Thyroid gland (tissue), 4 donors: ENCODE measurements at regions not wholly inside any gene's neighbourhood (a gene's known extent, or its start where the extent isn't known, plus 50 kb on each side); places are given as distances from the start of the nearest gene placed in this dataset.

Source experiments
- CTCF ChIP-seq, 6 experiments: fragments of 200-600 bp in 3 of 6; fragments of 450-650 bp in 3 of 6; sonication (generic) in 3 of 6; IDR thresholded peaks; one replicate each; pipeline ENCODE4 v1.5.1; 2016 to 2019; ENCODE audit warnings: antibody characterized with exemption in 6 of 6, mild to moderate bottlenecking in 2 of 6, inconsistent platforms in 1 of 6, moderate library complexity in 1 of 6
- POLR2A ChIP-seq, 2 donors: fragments of 450-650 bp; IDR thresholded peaks; one replicate each; pipeline ENCODE4 v1.6.1; 2017; ENCODE audit warnings: antibody characterized with exemption in 2 of 2, mild to moderate bottlenecking in 2 of 2, moderate library complexity in 1 of 2

GRCh38 chr2:200049086-200049485 is 93.7 kb downstream of the MAIP1 start:
- TF ChIP-seq CTCF (IDR thresholded peaks at IDR 0.05) (no peak), POLR2A (IDR thresholded peaks at IDR 0.05) (no peak)
